ENCODE measurements at regions not wholly inside any gene's neighbourhood (a gene's known extent, or its start where the extent isn't known, plus 50 kb on each side); places are given as distances from the start of the nearest gene placed in this dataset.

- Histone ChIP-seq H3K9me3 (ENCODE audit: low read depth, low read length, poor library complexity, severe bottlenecking) (no peaks in the 10 kb centered on the region), H3K4me1 (ENCODE audit: insufficient read depth, low read length, poor library complexity, severe bottlenecking) (no peaks in the 10 kb centered on the region), H3K27ac (ENCODE audit: low read depth, low read length, poor library complexity, severe bottlenecking) (no peak overlapping the region), H3K4me3 (ENCODE audit: low read depth, low read length, poor library complexity, severe bottlenecking) (no peak overlapping the region), H3K27me3 (replicated peaks; ENCODE audit: insufficient read depth, low read depth, low read length, poor library complexity) (no peaks in the 10 kb centered on the region), H3K36me3 (ENCODE audit: insufficient read depth, low read length, poor library complexity, severe bottlenecking) (no peaks in the 10 kb centered on the region)
- TF ChIP-seq EZH2 (IDR thresholded peaks at IDR 0.05; ENCODE audit: borderline replicate concordance, low read depth, low read length, poor library complexity, severe bottlenecking) (no peak), CTCF (conservative IDR thresholded peaks at IDR 0.05; ENCODE audit: low read depth, low read length) (no peak)
- CTCF ChIA-PET: no interaction called here
- no TSS peak for BruUV-seq (replicated peaks)
- POLR2A ChIA-PET (ENCODE audit: low non-redundant PET): no interaction called here
- intact Hi-C loops (cut with micrococcal nuclease; ENCODE audit: unreplicated experiment): no loop called here
- DNase-seq (ENCODE audit: low spot score): no peak
Measured at GRCh38 chr4:177740563-177740962, 298.3 kb upstream of the AGA start.

GRCh38 chr4:177759729-177760128 is 317.5 kb upstream of the AGA start:
- no peak for DNase-seq (ENCODE audit: low spot score)
- Histone ChIP-seq H3K9me3 (ENCODE audit: low read depth, low read length, poor library complexity, severe bottlenecking) (no peaks in the 10 kb centered on the region), H3K4me1 (ENCODE audit: insufficient read depth, low read length, poor library complexity, severe bottlenecking) (no peaks in the 10 kb centered on the region), H3K4me3 (ENCODE audit: low read depth, low read length, poor library complexity, severe bottlenecking) (no peak overlapping the region), H3K27ac (ENCODE audit: low read depth, low read length, poor library complexity, severe bottlenecking) (no peak overlapping the region), H3K27me3 (replicated peaks; ENCODE audit: insufficient read depth, low read depth, low read length, poor library complexity) (no peaks in the 10 kb centered on the region), H3K36me3 (ENCODE audit: insufficient read depth, low read length, poor library complexity, severe bottlenecking) (no peaks in the 10 kb centered on the region)
- intact Hi-C loops (cut with micrococcal nuclease; ENCODE audit: unreplicated experiment): no loop called here
- CTCF ChIA-PET: no interaction called here
- POLR2A ChIA-PET (ENCODE audit: low non-redundant PET): no interaction called here
- BruUV-seq (replicated peaks): no TSS peak
- TF ChIP-seq CTCF (conservative IDR thresholded peaks at IDR 0.05; ENCODE audit: low read depth, low read length) (no peak), EZH2 (IDR thresholded peaks at IDR 0.05; ENCODE audit: borderline replicate concordance, low read depth, low read length, poor library complexity, severe bottlenecking) (no peak)

GRCh38 chr4:177761692-177762091 is 319.5 kb upstream of the AGA start:
- no peak for DNase-seq (ENCODE audit: low spot score)
- CTCF ChIA-PET: no interaction called here
- Histone ChIP-seq H3K27ac (ENCODE audit: low read depth, low read length, poor library complexity, severe bottlenecking) (no peak overlapping the region), H3K27me3 (replicated peaks; ENCODE audit: insufficient read depth, low read depth, low read length, poor library complexity) (no peaks in the 10 kb centered on the region), H3K4me1 (ENCODE audit: insufficient read depth, low read length, poor library complexity, severe bottlenecking) (no peaks in the 10 kb centered on the region), H3K4me3 (ENCODE audit: low read depth, low read length, poor library complexity, severe bottlenecking) (no peak overlapping the region), H3K9me3 (ENCODE audit: low read depth, low read length, poor library complexity, severe bottlenecking) (no peaks in the 10 kb centered on the region), H3K36me3 (ENCODE audit: insufficient read depth, low read length, poor library complexity, severe bottlenecking) (no peaks in the 10 kb centered on the region)
- TF ChIP-seq CTCF (conservative IDR thresholded peaks at IDR 0.05; ENCODE audit: low read depth, low read length): no peak
- TF ChIP-seq EZH2 (IDR thresholded peaks at IDR 0.05; ENCODE audit: borderline replicate concordance, low read depth, low read length, poor library complexity, severe bottlenecking): no peak
- POLR2A ChIA-PET (ENCODE audit: low non-redundant PET): no interaction called here
- no TSS peak for BruUV-seq (replicated peaks)
- intact Hi-C loops (cut with micrococcal nuclease; ENCODE audit: unreplicated experiment): no loop called here
